ENCODE measurements at regions not wholly inside any gene's neighbourhood (a gene's known extent, or its start where the extent isn't known, plus 50 kb on each side); places are given as distances from the start of the nearest gene placed in this dataset.

GRCh38 chr2:3126911-3127621 lies 250.6 kb downstream of the EIPR1 start:
- DNase-seq (ENCODE audit: extremely low spot score): no peak
- intact Hi-C loops (cut with DNase I): no loop called here
- no peaks in the 10 kb centered on the region for H3K9me3 ChIP-seq
- peaks cover 0 to 20% (median 0%) of the 10 kb centered on the region in 4 donors for H3K27me3 ChIP-seq
- peaks cover 0 to 3% (median 0%) of the 10 kb centered on the region in 4 donors for H3K4me1 ChIP-seq
- H3K27ac ChIP-seq (replicated peaks in 1 of 4): no peak overlapping the region
- 81% methylated on average over 15 of the region's 23 CpGs for WGBS
- H3K36me3 ChIP-seq: no peaks in the 10 kb centered on the region
- TF ChIP-seq CTCF (IDR thresholded peaks at IDR 0.05): no peak
- TF ChIP-seq POLR2AphosphoS5 (IDR thresholded peaks at IDR 0.05): no peak
- no peak for TF ChIP-seq EP300 (IDR thresholded peaks at IDR 0.05)
- TF ChIP-seq POLR2A (IDR thresholded peaks at IDR 0.05; ENCODE audit: low read depth): no peak
- H3K4me3 ChIP-seq: no peak overlapping the region

GRCh38 chr2:3126171-3126910 lies 251.3 kb downstream of the EIPR1 start:
- Histone ChIP-seq H3K4me1 (peaks cover 0 to 3% (median 0%) of the 10 kb centered on the region in 4 donors), H3K27me3 (peaks cover 0 to 13% (median 0%) of the 10 kb centered on the region in 4 donors), H3K27ac (replicated peaks in 1 of 4) (no peak overlapping the region), H3K9me3 (peaks cover 0 to 7% (median under 1%) of the 10 kb centered on the region in 4 donors), H3K4me3 (no peak overlapping the region), H3K36me3 (no peaks in the 10 kb centered on the region)
- WGBS: 86% methylated on average over 14 of the region's 14 CpGs
- intact Hi-C loops (cut with DNase I): no loop called here
- no peak for DNase-seq (ENCODE audit: extremely low spot score)
- no peak for TF ChIP-seq POLR2AphosphoS5 (IDR thresholded peaks at IDR 0.05)
- no peak for TF ChIP-seq EP300 (IDR thresholded peaks at IDR 0.05)
- no peak for TF ChIP-seq POLR2A (IDR thresholded peaks at IDR 0.05; ENCODE audit: low read depth)

- peaks cover 0 to 8% (median 0%) of the 10 kb centered on the region in 4 donors for H3K27me3 ChIP-seq
- peaks cover 0 to 9% (median 2%) of the 10 kb centered on the region in 4 donors for H3K9me3 ChIP-seq
- peaks cover 0 to 3% (median 0%) of the 10 kb centered on the region in 4 donors for H3K4me1 ChIP-seq
- H3K4me3 ChIP-seq: no peak overlapping the region
- no peak for DNase-seq (ENCODE audit: extremely low spot score)
- H3K36me3 ChIP-seq: no peaks in the 10 kb centered on the region
- intact Hi-C loops (cut with DNase I): no loop called here
- TF ChIP-seq POLR2AphosphoS5 (IDR thresholded peaks at IDR 0.05) (no peak), CTCF (IDR thresholded peaks at IDR 0.05) (no peak), EP300 (IDR thresholded peaks at IDR 0.05) (no peak), POLR2A (IDR thresholded peaks at IDR 0.05; ENCODE audit: low read depth) (no peak)
- WGBS: 85% methylated on average over 9 of the region's 10 CpGs
- H3K27ac ChIP-seq (replicated peaks in 1 of 4): no peak overlapping the region
Measured at GRCh38 chr2:3125761-3126130, 251.9 kb downstream of the EIPR1 start.

GRCh38 chr2:3125001-3125760 lies 252.4 kb downstream of the EIPR1 start:
- Histone ChIP-seq H3K4me1 (peaks cover 0 to 3% (median 0%) of the 10 kb centered on the region in 4 donors), H3K27me3 (peaks cover 0 to 3% (median 0%) of the 10 kb centered on the region in 4 donors), H3K36me3 (no peaks in the 10 kb centered on the region), H3K27ac (replicated peaks in 1 of 4) (no peak overlapping the region), H3K4me3 (no peak overlapping the region), H3K9me3 (peaks cover 0 to 9% (median 5%) of the 10 kb centered on the region in 4 donors)
- no peak for DNase-seq (ENCODE audit: extremely low spot score)
- intact Hi-C loops (cut with DNase I): no loop called here
- WGBS: 86% methylated on average over 26 of the region's 26 CpGs
- TF ChIP-seq POLR2AphosphoS5 (IDR thresholded peaks at IDR 0.05) (no peak), CTCF (IDR thresholded peaks at IDR 0.05) (no peak), EP300 (IDR thresholded peaks at IDR 0.05) (no peak), POLR2A (IDR thresholded peaks at IDR 0.05; ENCODE audit: low read depth) (no peak)
